OCI-LY7 (cell line): ENCODE measurements at regions not wholly inside any gene's neighbourhood (a gene's known extent, or its start where the extent isn't known, plus 50 kb on each side); places are given as distances from the start of the nearest gene placed in this dataset.

Experiments
- CTCF ChIP-seq: fragments of 200-600 bp; sonication (generic); conservative IDR thresholded peaks from 2 replicates; pipeline ENCODE4 v1.5.1; 2014; ENCODE audit warnings: mild to moderate bottlenecking, antibody characterized with exemption, low read length, moderate library complexity, mixed read lengths
- EZH2phosphoT487 ChIP-seq: fragments of 200-600 bp; sonication (generic); IDR thresholded peaks from 2 replicates; pipeline ENCODE4 v1.6.1; 2018; ENCODE audit warnings: low read depth, borderline replicate concordance, mild to moderate bottlenecking, mixed run types, antibody characterized with exemption, low read length, moderate library complexity, mixed read lengths

GRCh38 chr16:60563166-60563565, 1473.1 kb downstream of the CDH8 start:
- TF ChIP-seq CTCF (no peak), EZH2phosphoT487 (no peak)
